NCI-H446 treated with DMSO at 0.1 percent for 48 hours (cell line): ENCODE measurements at regions not wholly inside any gene's neighbourhood (a gene's known extent, or its start where the extent isn't known, plus 50 kb on each side); places are given as distances from the start of the nearest gene placed in this dataset.
A peak's percentile ranks its signal among the peaks of the same experiment; 100 is the strongest.
"Not testable (repeated sequence)": the region's sequence is repeated elsewhere in the genome, so short reads cannot be mapped to it uniquely, and the experiment has no call there.

Experiments used
- DNase-seq: peaks from one replicate; lab custom pipeline; 2025; lab: John Stamatoyannopoulos, UW

DNA sequence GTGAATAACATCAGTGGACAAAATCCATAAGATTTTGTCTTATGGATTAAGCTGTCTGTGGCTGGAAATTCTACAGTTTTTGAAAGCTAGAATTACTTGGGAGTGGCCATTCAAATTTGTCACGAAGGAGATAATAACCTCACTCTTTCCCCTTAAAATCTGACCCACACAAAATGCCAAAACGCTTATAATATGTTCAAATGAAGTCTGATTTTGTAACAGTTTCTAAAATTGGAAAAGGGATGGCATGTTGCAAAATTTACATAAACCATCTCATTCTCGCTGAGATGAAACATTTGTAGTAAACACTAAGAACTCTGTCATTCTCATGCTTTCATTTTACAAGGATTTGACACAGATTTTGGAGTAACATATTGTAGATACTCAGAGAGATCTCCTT, 112.7 kb downstream of the GJA1 start:
- DNase-seq: no peak

DNA sequence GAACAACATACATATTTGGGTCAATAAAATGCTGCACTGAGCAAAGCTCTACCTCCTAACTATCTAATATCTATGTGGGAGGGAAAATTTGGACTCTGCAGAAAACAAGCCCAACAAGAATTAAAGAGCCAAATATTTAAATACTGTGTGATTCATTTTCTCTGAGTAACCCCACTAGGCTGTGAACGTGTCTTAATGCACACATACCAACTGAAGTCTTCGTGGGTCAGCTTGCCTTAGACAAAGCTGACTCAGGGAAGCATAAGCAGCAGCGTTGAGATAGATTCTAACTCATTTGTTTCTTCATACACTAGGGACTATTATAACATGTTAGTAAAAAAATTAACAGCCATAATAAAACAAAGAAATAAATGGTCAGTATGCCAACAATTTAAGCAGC, 114.3 kb downstream of the GJA1 start:
- no peak for DNase-seq

GRCh38 chr6:121550491-121551010, 115.1 kb downstream of the GJA1 start:
- DNase-seq: no peak

DNA sequence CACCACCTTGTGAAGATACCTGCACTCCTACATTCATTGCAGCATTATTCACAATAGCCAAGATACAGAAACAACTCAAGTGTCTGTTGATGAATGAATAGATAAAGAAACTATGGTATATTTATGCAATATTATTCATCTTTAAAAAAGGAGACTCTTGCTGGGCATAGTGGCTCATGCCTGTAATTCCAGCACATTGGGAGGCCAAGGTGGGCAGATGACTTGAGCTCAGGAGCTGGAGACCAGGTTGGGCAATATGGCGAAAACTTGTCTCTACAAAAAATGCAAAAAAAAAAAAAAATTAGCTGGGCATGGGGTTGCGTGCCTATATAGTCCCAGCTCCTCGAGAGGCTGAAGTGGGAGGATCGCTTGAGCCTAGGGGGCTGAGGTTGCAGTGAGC, 119.8 kb downstream of the GJA1 start:
- no peak for DNase-seq

- DNase-seq: not testable (repeated sequence)
Observed at GRCh38 chr6:121556149-121556548, 120.7 kb downstream of the GJA1 start.

DNA sequence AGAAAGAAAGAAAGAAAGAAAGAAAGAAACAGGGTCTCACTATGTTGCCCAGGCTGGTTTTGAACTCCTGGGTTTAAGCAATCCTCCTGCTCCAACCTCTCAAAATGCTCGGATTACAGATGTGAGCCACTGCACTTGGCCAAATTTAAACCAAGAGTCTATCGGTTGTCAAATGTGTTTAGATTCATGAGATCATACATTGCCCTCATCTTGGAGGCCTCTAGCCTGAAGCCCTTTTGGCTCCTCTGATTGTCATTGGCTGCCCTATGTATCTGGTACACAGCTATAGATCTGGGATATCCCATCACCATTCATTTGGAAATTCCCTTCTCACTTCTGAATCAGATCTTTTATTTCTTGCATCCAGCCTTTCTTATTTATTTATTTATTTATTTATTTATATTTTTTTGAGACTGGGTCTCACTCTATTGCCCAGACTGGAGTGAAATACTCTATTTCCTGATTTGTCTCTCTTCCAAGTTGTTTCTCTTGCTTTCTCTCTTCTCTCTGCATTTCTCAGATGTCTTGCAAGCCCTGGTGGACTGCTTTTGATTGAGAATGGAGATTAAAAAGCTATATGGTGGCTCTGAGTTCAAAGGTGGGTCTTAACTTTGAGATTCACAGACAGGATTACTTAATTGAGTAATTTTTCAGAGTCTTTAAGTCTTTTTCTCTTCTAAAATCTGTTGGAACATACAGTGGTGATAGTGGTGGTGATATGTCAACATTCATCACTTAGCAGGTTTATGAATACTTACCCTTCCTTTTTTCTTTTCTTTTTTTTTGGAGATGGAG, 121.9 kb downstream of the GJA1 start:
- no peak for DNase-seq

DNA sequence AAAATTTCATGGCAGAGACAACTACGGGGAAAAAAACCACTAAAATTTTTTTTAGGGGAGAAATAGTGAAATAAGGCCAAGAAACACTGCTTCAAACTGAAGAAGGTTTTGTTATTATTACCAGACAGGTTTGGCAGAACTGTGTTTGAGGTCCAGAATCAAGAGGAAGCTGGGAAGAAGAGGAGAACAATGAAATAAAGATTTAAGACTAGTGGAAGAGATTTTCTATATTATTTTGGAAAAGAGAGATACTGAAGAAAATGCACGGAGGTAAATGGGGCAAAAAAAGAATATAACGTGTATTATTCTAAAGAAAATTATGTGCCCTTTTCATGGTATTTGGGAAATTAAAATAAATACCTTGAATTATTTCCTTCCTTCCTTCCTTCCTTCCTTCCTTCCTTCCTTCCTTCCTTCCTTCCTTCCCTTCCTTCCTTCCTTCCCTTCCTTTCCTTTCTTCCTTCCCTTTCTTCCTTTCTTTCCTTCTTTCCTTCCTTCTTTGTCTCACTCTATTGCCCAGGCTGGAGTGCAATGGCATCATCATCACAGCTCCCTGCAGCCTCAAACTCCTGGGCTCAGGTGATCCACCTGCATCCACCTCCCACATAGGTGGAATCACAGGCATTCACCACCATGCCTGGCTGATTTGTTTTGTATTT, 124.3 kb downstream of the GJA1 start:
- no peak for DNase-seq

DNA sequence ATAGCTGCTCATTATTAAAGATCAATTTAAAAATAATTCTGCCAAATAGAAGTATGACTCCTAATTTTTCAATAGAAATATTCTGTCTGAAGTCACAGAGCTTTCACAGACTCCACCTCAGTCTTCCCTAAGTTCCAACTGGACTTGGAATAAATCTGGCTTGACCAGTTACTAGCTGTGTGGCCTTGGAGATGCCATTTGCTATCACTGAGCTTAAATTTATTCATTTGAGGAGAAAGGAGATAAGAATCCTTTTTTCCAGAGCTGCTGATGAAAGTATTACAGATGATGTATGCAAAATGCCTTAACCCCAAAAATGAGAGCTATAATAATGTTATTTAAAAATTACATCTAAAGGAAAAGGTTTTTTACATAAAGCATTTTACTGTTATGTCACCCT, 125.0 kb downstream of the GJA1 start:
- DNase-seq: no peak

DNA sequence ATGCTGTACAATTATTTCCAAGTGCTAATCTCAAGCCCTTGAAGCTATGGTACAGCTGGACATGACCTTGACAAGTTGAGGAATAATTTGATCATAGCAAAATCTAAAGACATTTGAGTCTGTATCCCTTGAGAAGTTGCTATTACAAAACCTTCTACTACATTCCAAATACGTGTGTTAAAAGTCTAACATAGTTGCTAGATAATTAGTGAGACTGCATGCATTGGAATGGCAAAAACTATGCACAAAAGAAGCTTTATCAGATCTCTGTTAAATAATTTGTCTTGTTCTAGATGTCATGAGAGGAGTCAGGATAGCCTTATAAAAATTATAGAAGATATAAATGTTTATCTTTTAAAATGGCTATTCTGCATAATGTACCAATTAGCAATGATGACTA, 127.8 kb downstream of the GJA1 start:
- DNase-seq: no peak

DNA sequence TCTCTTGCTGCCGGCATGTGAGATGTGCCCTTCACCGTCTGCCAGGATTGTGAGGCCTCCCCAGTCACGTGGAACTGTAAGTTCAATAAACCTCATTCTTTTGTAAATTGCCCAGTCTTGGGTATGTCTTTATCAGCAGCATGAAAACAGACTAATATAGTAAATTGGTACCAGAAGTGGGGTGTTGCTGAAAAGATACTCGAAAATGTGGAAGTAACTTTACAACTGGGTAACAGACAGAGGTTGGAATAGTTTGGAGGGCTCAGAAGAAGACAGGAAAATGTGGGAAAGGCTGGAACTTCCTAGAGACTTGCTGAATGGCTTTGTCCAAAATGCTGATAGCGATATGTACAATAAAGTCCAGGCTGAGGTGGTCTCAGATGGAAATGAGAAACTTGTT, 129.1 kb downstream of the GJA1 start:
- DNase-seq: not testable (repeated sequence)

DNA sequence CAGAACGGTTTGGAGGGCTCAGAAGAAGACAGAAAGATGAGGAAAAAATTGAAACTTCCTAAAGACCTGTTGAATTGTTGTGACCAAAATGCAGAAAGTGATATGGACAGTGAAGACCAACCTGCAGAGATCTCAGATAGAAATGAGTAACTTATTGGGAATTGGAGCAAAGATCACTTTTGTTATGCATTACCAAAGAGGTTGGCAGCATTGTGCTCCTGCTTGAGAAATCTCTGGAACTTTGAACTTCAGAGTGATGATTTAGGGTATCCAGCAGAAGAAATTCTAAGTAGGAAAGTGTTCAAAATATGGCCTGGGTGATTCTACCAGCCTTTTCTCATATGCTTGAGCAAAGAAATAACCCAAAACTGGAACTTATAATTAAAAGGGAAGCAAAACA, 136.0 kb downstream of the GJA1 start:
- DNase-seq: no peak

- no peak for DNase-seq
Observed at GRCh38 chr6:121573481-121573880, 138.0 kb downstream of the GJA1 start.

DNA sequence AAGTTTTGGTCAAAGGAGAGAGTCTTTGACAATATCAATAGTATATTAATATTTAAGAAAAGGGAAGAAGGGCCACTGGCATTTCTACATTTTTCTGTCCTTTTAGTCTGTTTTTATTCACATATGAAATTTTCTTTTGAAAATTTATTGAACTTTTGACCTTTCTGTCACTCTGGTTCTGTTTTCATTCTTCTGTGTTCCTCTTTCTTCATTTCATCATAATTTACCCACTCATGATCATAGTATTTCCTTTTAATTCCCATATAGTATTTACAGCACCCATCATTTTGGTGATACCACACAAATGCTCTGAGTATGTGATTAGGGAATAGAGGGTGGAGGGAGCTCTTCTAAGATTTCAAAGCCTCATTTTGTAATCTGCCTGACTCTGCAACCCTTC, 142.8 kb downstream of the GJA1 start:
- DNase-seq: no peak

DNA sequence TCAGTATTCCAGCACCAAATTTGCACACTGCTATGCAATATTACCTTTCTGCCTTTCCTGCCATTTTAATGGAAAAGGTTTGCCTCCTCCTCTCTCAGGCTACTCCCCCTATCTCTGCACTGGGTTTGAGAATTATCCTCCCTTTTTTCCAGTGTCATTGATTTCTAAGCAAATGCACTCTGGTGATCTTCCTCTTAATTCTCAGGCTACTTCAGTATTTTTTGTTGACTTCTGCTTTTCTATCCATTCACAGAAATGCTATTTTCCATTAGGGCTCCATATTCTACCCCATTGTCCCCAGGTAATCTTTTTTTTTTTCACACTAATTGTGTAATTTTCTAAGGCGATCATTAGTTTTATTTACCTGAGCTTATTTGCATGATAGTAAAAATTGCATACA, 144.0 kb downstream of the GJA1 start:
- DNase-seq: no peak

DNA sequence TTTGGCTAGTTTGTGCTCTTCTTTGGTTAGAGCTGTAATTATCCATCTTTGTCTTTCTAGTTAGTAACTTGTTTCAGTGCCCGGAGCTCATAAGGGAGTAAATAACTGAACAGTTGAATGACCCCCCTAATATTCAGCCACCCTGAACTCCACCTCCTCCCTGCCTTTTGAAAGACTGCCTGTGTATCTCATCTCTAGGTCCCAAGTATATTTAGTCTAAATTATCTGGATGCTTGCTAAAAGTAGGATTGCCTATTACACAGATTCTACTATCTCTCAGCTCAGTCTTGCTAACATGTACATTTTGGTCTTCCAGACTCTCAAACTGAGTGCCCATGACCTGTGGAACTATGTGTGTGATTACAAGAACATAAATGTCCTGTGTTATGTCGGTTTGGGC, 145.9 kb downstream of the GJA1 start:
- DNase-seq: no peak

DNA sequence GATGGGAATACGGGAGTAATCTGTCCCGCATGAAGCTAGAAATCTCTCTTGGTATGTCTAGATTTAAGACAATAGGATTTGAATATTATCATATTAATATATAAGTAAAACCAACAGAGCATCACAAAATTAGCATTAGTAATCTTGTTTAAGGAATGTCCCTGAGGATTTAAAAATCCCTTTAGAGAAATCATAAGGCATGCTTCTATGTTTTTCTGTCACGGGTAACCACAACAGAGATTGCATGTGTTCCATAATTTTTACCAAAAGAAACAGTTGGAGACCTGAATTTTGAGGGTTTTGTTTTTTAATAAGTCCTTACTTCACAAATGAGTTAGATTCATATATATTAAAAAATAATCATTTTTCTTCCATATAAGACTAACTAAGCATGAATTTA, 146.8 kb downstream of the GJA1 start:
- no peak for DNase-seq

GRCh38 chr6:121584586-121585369, 149.3 kb downstream of the GJA1 start:
- DNase-seq: no peak

- no peak for DNase-seq
Observed at GRCh38 chr6:121590438-121590837, 155.0 kb downstream of the GJA1 start.

GRCh38 chr6:121590916-121591315, 155.5 kb downstream of the GJA1 start:
- DNase-seq: no peak

DNA sequence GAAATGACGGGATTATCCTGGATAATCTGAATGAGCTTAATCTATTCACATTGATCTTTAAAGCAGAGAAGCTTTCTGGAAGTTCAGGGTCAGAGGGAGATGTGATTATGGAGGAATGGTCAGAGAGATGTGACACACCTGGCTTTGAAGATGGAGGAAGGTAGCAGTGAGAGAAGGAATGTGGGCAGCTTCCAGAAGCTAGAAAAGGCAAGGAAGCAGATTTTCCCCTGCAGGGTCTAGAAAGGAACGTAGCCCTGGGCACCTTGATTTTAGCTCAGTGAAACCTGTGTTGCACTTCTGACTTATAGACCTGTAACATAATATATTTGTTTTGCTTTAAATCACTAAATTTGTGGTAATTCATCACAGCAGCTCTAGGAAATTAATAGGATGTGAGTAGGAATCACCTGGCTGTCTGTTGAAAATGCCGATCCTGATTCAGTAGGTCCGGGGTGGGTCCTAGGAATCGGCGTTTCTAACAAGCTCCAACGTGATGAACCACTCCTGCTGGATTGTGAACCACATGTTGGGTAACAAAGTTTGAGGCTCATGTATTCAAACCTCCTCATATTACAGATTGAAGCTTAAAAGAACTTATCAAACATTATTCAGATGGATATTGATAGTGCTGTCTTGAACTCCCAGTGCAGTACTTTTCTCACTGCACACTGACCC, 157.0 kb downstream of the GJA1 start:
- no peak for DNase-seq

- peak; percentile 55 for DNase-seq
Observed at GRCh38 chr6:121593011-121593641, 157.7 kb downstream of the GJA1 start.

GRCh38 chr6:121594053-121594452, 158.6 kb downstream of the GJA1 start:
- no peak for DNase-seq
